Spleen (tissue), 11 donors: ENCODE measurements at regions not wholly inside any gene's neighbourhood (a gene's known extent, or its start where the extent isn't known, plus 50 kb on each side); places are given as distances from the start of the nearest gene placed in this dataset.

Source experiments
- DNase-seq: peaks from one replicate; pipeline ENCODE4 v3.0.0-alpha.2; 2020
- H3K27ac ChIP-seq, 8 donors: fragments of 200-600 bp; sonication (generic) in 7 of 8; 1 replicate in 4 of 8; 2 replicates in 4 of 8; pipeline versions ENCODE4 v1.5.0 to v1.8.0; 2016 to 2021; ENCODE audit warnings: inconsistent platforms in 4 of 8, mild to moderate bottlenecking in 4 of 8, moderate library complexity in 1 of 8
- H3K27me3 ChIP-seq, 7 donors: fragments of 200-600 bp; sonication (generic) in 6 of 7; replicated peaks in 1 of 7; 1 replicate in 4 of 7; 2 replicates in 3 of 7; pipeline versions ENCODE4 v1.5.0 to v1.8.0; 2016 to 2021; ENCODE audit warnings: inconsistent platforms in 3 of 7, mild to moderate bottlenecking in 1 of 7
- H3K36me3 ChIP-seq, 6 donors: fragments of 200-600 bp; sonication (generic) in 5 of 6; 1 replicate in 4 of 6; 2 replicates in 2 of 6; pipeline versions ENCODE4 v1.5.0 to v1.8.0; 2016 to 2021; ENCODE audit warnings: inconsistent platforms in 2 of 6
- H3K4me1 ChIP-seq, 6 donors: fragments of 200-600 bp; sonication (generic) in 5 of 6; 1 replicate in 3 of 6; 2 replicates in 3 of 6; pipeline versions ENCODE4 v1.5.0 to v1.8.0; 2016 to 2021; ENCODE audit warnings: inconsistent platforms in 3 of 6
- H3K4me3 ChIP-seq, 8 donors: fragments of 200-600 bp; sonication (generic) in 7 of 8; 1 replicate in 4 of 8; 2 replicates in 4 of 8; pipeline versions ENCODE4 v1.5.0 to v1.8.0; 2016 to 2021; ENCODE audit warnings: inconsistent platforms in 4 of 8, mild to moderate bottlenecking in 4 of 8, moderate library complexity in 2 of 8
- H3K9me3 ChIP-seq, 8 donors: fragments of 200-600 bp; sonication (generic) in 7 of 8; 1 replicate in 4 of 8; 2 replicates in 4 of 8; pipeline versions ENCODE4 v1.5.0 to v1.8.0; 2016 to 2021; ENCODE audit warnings: inconsistent platforms in 4 of 8
- CTCF ChIP-seq, 11 experiments: fragments of 200-600 bp in 7 of 11; fragments of 450-650 bp in 4 of 11; sonication (generic) in 4 of 11; IDR thresholded peaks in 8 of 11; conservative IDR thresholded peaks in 3 of 11; 1 replicate in 7 of 11; 2 replicates in 4 of 11; pipeline versions ENCODE4 v1.4.0 to v1.8.0; 2016 to 2021; ENCODE audit warnings: antibody characterized with exemption in 11 of 11, inconsistent platforms in 4 of 11, mild to moderate bottlenecking in 1 of 11
- POLR2A ChIP-seq, 3 donors: fragments of 450-650 bp; IDR thresholded peaks; one replicate each; pipeline ENCODE4 v1.5.1; 2017; ENCODE audit warnings: antibody characterized with exemption in 3 of 3, mild to moderate bottlenecking in 1 of 3
- POLR2AphosphoS5 ChIP-seq, 3 donors: sonication (generic); formaldehyde crosslinking; IDR thresholded peaks; one replicate each; pipeline ENCODE4 v1.5.1; 2017; ENCODE audit warnings: antibody characterized with exemption in 3 of 3
- WGBS, 5 donors: extraction: QIAGEN DNeasy Blood & Tissue Kit in 3 of 5; methylation state at CpG; one replicate each; pipeline versions ENCODE4 v1.1.5 to v1.1.7; 2013 to 2018; 5-methylcytosine and 5-hydroxymethylcytosine counted together
- intact Hi-C: fragments of 100-400 bp; cut with DNase I; formaldehyde crosslinking; loops from one replicate; pipeline ENCODE4 v1.15.0; 2023; ENCODE audit warnings: low total_unique reads
- donor health status: healthy with polysubstance abuse.
- donor health status: DM: no; HTN: no; CAD: no; lungs with moderate emphysema.
- donor health status: DM: no; HTN: no; CAD: no.
- donor health status: Bipolar disorder and iron deficiency.
- donor health status: healthy.
- donor health status: DM: no; HTN: no; CAD: no.
- donor health status: DM: yes; HTN: yes; CAD: no.

- H3K9me3 ChIP-seq, result no peaks in the 10 kb centered on the region
- no peak for DNase-seq
- no peaks in the 10 kb centered on the region for H3K4me1 ChIP-seq
- no peak overlapping the region for H3K27ac ChIP-seq
- H3K27me3 ChIP-seq, result no peaks in the 10 kb centered on the region
- no peak overlapping the region for H3K4me3 ChIP-seq
- intact Hi-C loops, result no loop called here
- 86 to 96% (median 93%) methylated on average over 2 of the region's 2 CpGs for WGBS, 5 donors
- TF ChIP-seq POLR2A (IDR thresholded peaks at IDR 0.05), result no peak
- no peaks in the 10 kb centered on the region for H3K36me3 ChIP-seq
These were observed 57.5 kb upstream of the GC start for GRCh38 chr4:71841336-71841735.

DNA sequence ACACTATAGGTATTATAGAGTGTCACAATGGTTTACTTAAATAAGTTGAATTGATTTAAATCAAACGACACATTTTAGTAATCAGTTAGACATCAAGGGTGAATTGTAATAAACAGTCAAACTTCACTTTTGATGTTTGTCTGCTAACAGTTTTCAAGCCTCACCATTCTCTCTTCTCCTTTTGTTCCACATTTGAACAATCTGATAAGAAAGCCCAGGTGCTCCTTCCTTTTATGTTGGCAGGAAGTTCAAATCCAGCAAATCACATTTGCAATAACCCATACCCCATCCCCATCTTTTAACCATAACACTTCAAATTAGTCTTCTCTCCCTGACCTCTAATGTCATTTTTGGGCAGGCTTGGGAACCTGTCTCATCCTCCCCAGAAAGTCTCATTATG lies 63.4 kb upstream of the GC start:
- H3K27ac ChIP-seq, result no peak overlapping the region
- TF ChIP-seq POLR2AphosphoS5 (IDR thresholded peaks at IDR 0.05) (no peak), CTCF (IDR thresholded peaks at IDR 0.05 in 8 of 11, conservative IDR thresholded peaks at IDR 0.05 in 3 of 11) (no peak), POLR2A (IDR thresholded peaks at IDR 0.05) (no peak)
- no peaks in the 10 kb centered on the region for H3K4me1 ChIP-seq
- intact Hi-C loops, result no loop called here
- no peaks in the 10 kb centered on the region for H3K36me3 ChIP-seq
- no peak overlapping the region for H3K4me3 ChIP-seq
- H3K9me3 ChIP-seq, result peaks cover 0 to 8% (median 0%) of the 10 kb centered on the region in 8 donors
- H3K27me3 ChIP-seq, result no peaks in the 10 kb centered on the region
- WGBS, 5 donors, result 67 to 90% (median 80%) methylated on average over 1 of the region's 1 CpG
- DNase-seq, result no peak

DNA sequence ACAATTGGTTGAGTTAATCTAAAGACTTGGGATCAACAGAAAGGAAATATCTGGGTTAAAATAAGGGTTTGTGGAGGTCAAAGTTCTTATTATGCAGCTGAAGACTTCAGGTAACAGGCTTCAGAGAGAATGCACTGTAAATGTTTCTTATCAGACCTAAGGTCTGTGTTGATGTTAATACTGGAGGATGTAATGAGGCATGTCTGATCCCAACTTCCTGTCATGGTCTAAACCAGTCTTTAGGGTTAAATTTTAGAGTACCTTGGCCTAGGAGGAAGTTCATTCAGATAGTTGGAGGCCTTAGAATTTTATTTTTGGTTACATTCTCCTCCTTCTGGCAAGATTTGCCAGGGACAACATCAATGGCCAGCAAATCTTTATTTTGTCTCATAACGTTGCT lies 72.1 kb upstream of the GC start:
- Histone ChIP-seq H3K4me1 (no peaks in the 10 kb centered on the region), H3K27me3 (no peaks in the 10 kb centered on the region), H3K9me3 (peaks cover 0 to 22% (median 11%) of the 10 kb centered on the region in 8 donors), H3K4me3 (no peak overlapping the region), H3K36me3 (no peaks in the 10 kb centered on the region), H3K27ac (no peak overlapping the region)
- TF ChIP-seq POLR2A (IDR thresholded peaks at IDR 0.05), result no peak
- TF ChIP-seq CTCF (IDR thresholded peaks at IDR 0.05 in 8 of 11, conservative IDR thresholded peaks at IDR 0.05 in 3 of 11), result no peak
- no peak for TF ChIP-seq POLR2AphosphoS5 (IDR thresholded peaks at IDR 0.05)
- DNase-seq, result no peak
- 23 to 58% (median 41%) methylated on average over 1 of the region's 1 CpG for WGBS, 5 donors
- intact Hi-C loops, result no loop called here

GRCh38 chr4:71857713-71858451 lies 74.0 kb upstream of the GC start:
- intact Hi-C loops, result no loop called here
- 47 to 61% (median 52%) methylated on average over 9 of the region's 9 CpGs for WGBS, 5 donors
- TF ChIP-seq POLR2A (IDR thresholded peaks at IDR 0.05), result no peak
- no peak for TF ChIP-seq CTCF (IDR thresholded peaks at IDR 0.05 in 8 of 11, conservative IDR thresholded peaks at IDR 0.05 in 3 of 11)
- TF ChIP-seq POLR2AphosphoS5 (IDR thresholded peaks at IDR 0.05), result no peak
- H3K9me3 ChIP-seq, result peaks cover 0 to 35% (median 28%) of the 10 kb centered on the region in 8 donors
- no peaks in the 10 kb centered on the region for H3K4me1 ChIP-seq
- H3K27ac ChIP-seq, result no peak overlapping the region
- no peak for DNase-seq
- no peaks in the 10 kb centered on the region for H3K27me3 ChIP-seq
- no peak overlapping the region for H3K4me3 ChIP-seq
- H3K36me3 ChIP-seq, result no peaks in the 10 kb centered on the region
